ENCODE measurements at regions not wholly inside any gene's neighbourhood (a gene's known extent, or its start where the extent isn't known, plus 50 kb on each side); places are given as distances from the start of the nearest gene placed in this dataset.

- ChIA-PET POLR2A (no interaction called here), CTCF (no interaction called here)
- H3K4me1 Mint-ChIP-seq = no peaks in the 10 kb centered on the region
- no peak overlapping the region for H3K27ac Mint-ChIP-seq
- no peak for DNase-seq
- no peaks in the 10 kb centered on the region for H3K27me3 Mint-ChIP-seq
- H3K36me3 Mint-ChIP-seq (ENCODE audit: low read depth) = no peaks in the 10 kb centered on the region
- peaks cover 7% of the 10 kb centered on the region for H3K9me3 Mint-ChIP-seq
- H3K4me3 Mint-ChIP-seq = no peak overlapping the region
Observed at GRCh38 chr10:131739206-131739605, 161.6 kb upstream of the PPP2R2D start.

- H3K27me3 Mint-ChIP-seq = no peaks in the 10 kb centered on the region
- ChIA-PET CTCF (no interaction called here), POLR2A (no interaction called here)
- peaks cover 7% of the 10 kb centered on the region for H3K9me3 Mint-ChIP-seq
- no peak overlapping the region for H3K27ac Mint-ChIP-seq
- DNase-seq = no peak
- no peaks in the 10 kb centered on the region for H3K36me3 Mint-ChIP-seq (ENCODE audit: low read depth)
- H3K4me3 Mint-ChIP-seq = no peak overlapping the region
- H3K4me1 Mint-ChIP-seq = no peaks in the 10 kb centered on the region
Observed at GRCh38 chr10:131742500-131742951, 158.3 kb upstream of the PPP2R2D start.

- Mint-ChIP-seq H3K9me3 (peaks cover 7% of the 10 kb centered on the region), H3K4me1 (no peaks in the 10 kb centered on the region), H3K27me3 (no peaks in the 10 kb centered on the region), H3K27ac (no peak overlapping the region), H3K36me3 (ENCODE audit: low read depth) (no peaks in the 10 kb centered on the region), H3K4me3 (no peak overlapping the region)
- CTCF ChIA-PET = no interaction called here
- POLR2A ChIA-PET = no interaction called here
- DNase-seq = no peak
Observed at GRCh38 chr10:131743190-131744151, 157.3 kb upstream of the PPP2R2D start.

- no peaks in the 10 kb centered on the region for H3K36me3 Mint-ChIP-seq (ENCODE audit: low read depth)
- no peaks in the 10 kb centered on the region for H3K4me1 Mint-ChIP-seq
- ChIA-PET POLR2A (no interaction called here), CTCF (no interaction called here)
- DNase-seq = no peak
- H3K27ac Mint-ChIP-seq = no peak overlapping the region
- peaks cover 7% of the 10 kb centered on the region for H3K9me3 Mint-ChIP-seq
- no peak overlapping the region for H3K4me3 Mint-ChIP-seq
- no peaks in the 10 kb centered on the region for H3K27me3 Mint-ChIP-seq
Observed at GRCh38 chr10:131744346-131744745, 156.5 kb upstream of the PPP2R2D start.

- Mint-ChIP-seq H3K36me3 (ENCODE audit: low read depth) (no peaks in the 10 kb centered on the region), H3K9me3 (no peaks in the 10 kb centered on the region), H3K4me1 (no peaks in the 10 kb centered on the region), H3K4me3 (no peak overlapping the region), H3K27me3 (no peaks in the 10 kb centered on the region), H3K27ac (no peak overlapping the region)
- POLR2A ChIA-PET = no interaction called here
- CTCF ChIA-PET = no interaction called here
- DNase-seq = no peak
Observed at GRCh38 chr10:131745591-131745990, 155.2 kb upstream of the PPP2R2D start.

GRCh38 chr10:131746241-131746711 lies 154.5 kb upstream of the PPP2R2D start:
- CTCF ChIA-PET = no interaction called here
- no peak overlapping the region for H3K4me3 Mint-ChIP-seq
- POLR2A ChIA-PET = no interaction called here
- H3K36me3 Mint-ChIP-seq (ENCODE audit: low read depth) = no peaks in the 10 kb centered on the region
- H3K27me3 Mint-ChIP-seq = no peaks in the 10 kb centered on the region
- H3K9me3 Mint-ChIP-seq = no peaks in the 10 kb centered on the region
- no peaks in the 10 kb centered on the region for H3K4me1 Mint-ChIP-seq
- no peak for DNase-seq
- H3K27ac Mint-ChIP-seq = no peak overlapping the region

GRCh38 chr10:131746785-131747184 lies 154.0 kb upstream of the PPP2R2D start:
- no peaks in the 10 kb centered on the region for H3K27me3 Mint-ChIP-seq
- no peak overlapping the region for H3K4me3 Mint-ChIP-seq
- DNase-seq = no peak
- H3K27ac Mint-ChIP-seq = no peak overlapping the region
- no peaks in the 10 kb centered on the region for H3K9me3 Mint-ChIP-seq
- H3K4me1 Mint-ChIP-seq = no peaks in the 10 kb centered on the region
- H3K36me3 Mint-ChIP-seq (ENCODE audit: low read depth) = no peaks in the 10 kb centered on the region
- CTCF ChIA-PET = no interaction called here
- POLR2A ChIA-PET = no interaction called here

- Mint-ChIP-seq H3K27me3 (no peaks in the 10 kb centered on the region), H3K27ac (no peak overlapping the region), H3K4me3 (no peak overlapping the region), H3K9me3 (no peaks in the 10 kb centered on the region), H3K4me1 (no peaks in the 10 kb centered on the region), H3K36me3 (ENCODE audit: low read depth) (no peaks in the 10 kb centered on the region)
- DNase-seq = no peak
- POLR2A ChIA-PET = no interaction called here
- CTCF ChIA-PET = no interaction called here
Observed at GRCh38 chr10:131747251-131747650, 153.6 kb upstream of the PPP2R2D start.

- DNase-seq = no peak
- Mint-ChIP-seq H3K27me3 (no peaks in the 10 kb centered on the region), H3K36me3 (ENCODE audit: low read depth) (no peaks in the 10 kb centered on the region), H3K4me3 (no peak overlapping the region), H3K9me3 (no peaks in the 10 kb centered on the region), H3K27ac (no peak overlapping the region), H3K4me1 (no peaks in the 10 kb centered on the region)
- POLR2A ChIA-PET = no interaction called here
- CTCF ChIA-PET = no interaction called here
Observed at GRCh38 chr10:131747791-131748190, 153.0 kb upstream of the PPP2R2D start.

- no peaks in the 10 kb centered on the region for H3K27me3 Mint-ChIP-seq
- no peak for DNase-seq
- ChIA-PET CTCF (no interaction called here), POLR2A (no interaction called here)
- H3K27ac Mint-ChIP-seq = no peak overlapping the region
- H3K9me3 Mint-ChIP-seq = no peaks in the 10 kb centered on the region
- H3K4me3 Mint-ChIP-seq = no peak overlapping the region
- H3K4me1 Mint-ChIP-seq = no peaks in the 10 kb centered on the region
- H3K36me3 Mint-ChIP-seq (ENCODE audit: low read depth) = no peaks in the 10 kb centered on the region
Observed at GRCh38 chr10:131748191-131748590, 152.6 kb upstream of the PPP2R2D start.

GRCh38 chr10:131748831-131749766 lies 151.7 kb upstream of the PPP2R2D start:
- Mint-ChIP-seq H3K9me3 (no peaks in the 10 kb centered on the region), H3K4me3 (no peak overlapping the region), H3K27ac (no peak overlapping the region), H3K4me1 (no peaks in the 10 kb centered on the region), H3K36me3 (ENCODE audit: low read depth) (no peaks in the 10 kb centered on the region), H3K27me3 (no peaks in the 10 kb centered on the region)
- no peak for DNase-seq
- ChIA-PET CTCF (no interaction called here), POLR2A (no interaction called here)

GRCh38 chr10:131749767-131750142 lies 151.1 kb upstream of the PPP2R2D start:
- POLR2A ChIA-PET = no interaction called here
- DNase-seq = no peak
- no peak overlapping the region for H3K4me3 Mint-ChIP-seq

GRCh38 chr10:131750171-131750895 lies 150.5 kb upstream of the PPP2R2D start:
- DNase-seq = no peak
- CTCF ChIA-PET = no interaction called here
- Mint-ChIP-seq H3K4me3 (no peak overlapping the region), H3K27ac (no peak overlapping the region), H3K27me3 (no peaks in the 10 kb centered on the region), H3K9me3 (no peaks in the 10 kb centered on the region), H3K4me1 (no peaks in the 10 kb centered on the region), H3K36me3 (ENCODE audit: low read depth) (no peaks in the 10 kb centered on the region)
- POLR2A ChIA-PET = no interaction called here

More at GRCh38 chr10:131749767-131750142, 151.1 kb upstream of the PPP2R2D start:
- H3K27me3 Mint-ChIP-seq = no peaks in the 10 kb centered on the region
- H3K4me1 Mint-ChIP-seq = no peaks in the 10 kb centered on the region
- no peaks in the 10 kb centered on the region for H3K36me3 Mint-ChIP-seq (ENCODE audit: low read depth)
- no peaks in the 10 kb centered on the region for H3K9me3 Mint-ChIP-seq
- CTCF ChIA-PET = no interaction called here
- no peak overlapping the region for H3K27ac Mint-ChIP-seq
